Testis (tissue), 2 donors: ENCODE measurements at regions not wholly inside any gene's neighbourhood (a gene's known extent, or its start where the extent isn't known, plus 50 kb on each side); places are given as distances from the start of the nearest gene placed in this dataset.

Experiments used
- DNase-seq: peaks from one replicate; pipeline ENCODE4 v3.0.0-alpha.2; 2019
- H3K27ac ChIP-seq, 2 donors: fragments of 200-600 bp; sonication (generic); one replicate each; pipeline ENCODE4 v1.5.1; 2019
- H3K27me3 ChIP-seq: fragments of 200-600 bp; sonication (generic); one replicate; pipeline ENCODE4 v1.5.1; 2019
- H3K36me3 ChIP-seq: fragments of 200-600 bp; sonication (generic); one replicate; pipeline ENCODE4 v1.5.1; 2017; ENCODE audit warnings: low read depth; ENCODE audit errors: missing control alignments
- H3K4me1 ChIP-seq: fragments of 200-600 bp; sonication (generic); one replicate; pipeline ENCODE4 v1.5.1; 2019
- H3K4me3 ChIP-seq, 2 donors: fragments of 200-600 bp; sonication (generic); one replicate each; pipeline ENCODE4 v1.5.1; 2017 to 2019
- H3K9me3 ChIP-seq: fragments of 200-600 bp; sonication (generic); one replicate; pipeline ENCODE4 v1.5.1; 2017
- CTCF ChIP-seq, 3 experiments: fragments of 450-650 bp in 2 of 3; fragments of 200-600 bp in 1 of 3; sonication (generic) in 1 of 3; IDR thresholded peaks; one replicate each; pipeline ENCODE4 v1.5.1; 2016 to 2019; ENCODE audit warnings: antibody characterized with exemption in 3 of 3, mild to moderate bottlenecking in 2 of 3, moderate library complexity in 1 of 3
- POLR2A ChIP-seq: fragments of 450-650 bp; IDR thresholded peaks from one replicate; pipeline ENCODE4 v1.6.1; 2017; ENCODE audit warnings: antibody characterized with exemption, mild to moderate bottlenecking, moderate library complexity
- WGBS, 2 donors: methylation state at CpG; one replicate each; pipeline ENCODE4 v1.1.5; 2018; 5-methylcytosine and 5-hydroxymethylcytosine counted together
- intact Hi-C: fragments of 100-400 bp; cut with DNase I; formaldehyde crosslinking; loops from one replicate; pipeline ENCODE4 v1.15.1; 2023; ENCODE audit warnings: low total_unique reads

- no peaks in the 10 kb centered on the region for H3K9me3 ChIP-seq
- intact Hi-C loops, result no loop called here
- H3K4me3 ChIP-seq, result no peak overlapping the region
- TF ChIP-seq POLR2A (no peak), CTCF (IDR thresholded peaks at IDR 0.05) (no peak)
- no peak for DNase-seq
- no peaks in the 10 kb centered on the region for H3K36me3 ChIP-seq
- no peak overlapping the region for H3K27ac ChIP-seq
- H3K4me1 ChIP-seq, result no peaks in the 10 kb centered on the region
- H3K27me3 ChIP-seq, result no peaks in the 10 kb centered on the region
- WGBS, 2 donors, result 44 to 50% methylated on average over 7 of the region's 7 CpGs
These were observed 194.1 kb upstream of the SP8 start for GRCh38 chr7:20980668-20981264.

GRCh38 chr7:20988340-20988739, 201.7 kb upstream of the SP8 start:
- 89 to 92% methylated on average over 3 of the region's 3 CpGs for WGBS, 2 donors
- DNase-seq, result no peak
- Histone ChIP-seq H3K27ac (no peak overlapping the region), H3K9me3 (no peaks in the 10 kb centered on the region), H3K27me3 (no peaks in the 10 kb centered on the region), H3K36me3 (no peaks in the 10 kb centered on the region), H3K4me1 (no peaks in the 10 kb centered on the region), H3K4me3 (no peak overlapping the region)
- TF ChIP-seq POLR2A, result no peak
- TF ChIP-seq CTCF (IDR thresholded peaks at IDR 0.05), result no peak
- intact Hi-C loops, result no loop called here

GRCh38 chr7:20991544-20991943, 204.9 kb upstream of the SP8 start:
- DNase-seq, result no peak
- no peak for TF ChIP-seq POLR2A
- no peak for TF ChIP-seq CTCF (IDR thresholded peaks at IDR 0.05)
- no peaks in the 10 kb centered on the region for H3K9me3 ChIP-seq
- no peaks in the 10 kb centered on the region for H3K27me3 ChIP-seq
- H3K4me3 ChIP-seq, result no peak overlapping the region
- H3K36me3 ChIP-seq, result no peaks in the 10 kb centered on the region
- no peak overlapping the region for H3K27ac ChIP-seq
- intact Hi-C loops, result no loop called here
- H3K4me1 ChIP-seq, result no peaks in the 10 kb centered on the region

DNA sequence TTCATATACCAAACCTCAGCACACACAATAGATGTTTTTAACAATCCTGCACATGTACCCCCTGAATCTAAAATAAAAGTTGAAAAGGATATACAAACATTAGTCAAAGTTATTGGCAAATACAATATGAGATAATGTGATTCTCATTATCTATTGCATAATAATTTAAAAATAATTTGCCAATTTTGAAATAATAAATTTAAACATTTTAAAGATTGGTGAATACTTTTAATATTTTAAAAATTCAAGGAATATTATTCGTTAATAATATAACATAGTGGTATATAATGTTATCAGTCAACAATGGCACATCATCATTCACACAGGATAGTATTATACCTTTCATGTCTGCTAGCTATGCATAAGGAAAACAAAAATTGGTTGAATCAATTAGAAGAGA, 207.0 kb upstream of the SP8 start:
- Histone ChIP-seq H3K27me3 (no peaks in the 10 kb centered on the region), H3K36me3 (no peaks in the 10 kb centered on the region), H3K27ac (no peak overlapping the region), H3K4me1 (no peaks in the 10 kb centered on the region), H3K4me3 (no peak overlapping the region), H3K9me3 (no peaks in the 10 kb centered on the region)
- no peak for DNase-seq
- 84 to 90% methylated on average over 1 of the region's 1 CpG for WGBS, 2 donors
- TF ChIP-seq CTCF (IDR thresholded peaks at IDR 0.05), result no peak
- no peak for TF ChIP-seq POLR2A
- intact Hi-C loops, result no loop called here

DNA sequence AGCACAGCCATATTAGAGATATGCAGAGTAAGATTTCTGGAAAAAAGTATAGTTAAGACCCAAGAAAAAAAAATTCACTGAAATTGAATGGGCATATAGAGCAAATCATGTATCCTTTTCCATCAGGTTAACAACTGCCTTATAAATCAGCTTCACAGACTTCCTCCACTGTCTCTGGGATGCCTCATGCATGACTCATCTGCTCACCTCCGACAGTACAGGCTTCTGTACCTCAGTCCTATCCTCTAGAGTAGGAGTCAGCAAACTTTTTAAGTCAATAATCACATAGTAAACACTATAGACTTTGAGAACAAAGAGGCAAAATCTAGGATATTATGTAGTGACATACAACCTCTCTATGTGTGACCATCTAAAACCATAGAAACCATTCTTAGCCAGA, 211.6 kb upstream of the SP8 start:
- WGBS, 2 donors, result 31 to 62% methylated on average over 1 of the region's 1 CpG
- no peaks in the 10 kb centered on the region for H3K36me3 ChIP-seq
- H3K4me3 ChIP-seq, result no peak overlapping the region
- no peak for DNase-seq
- TF ChIP-seq CTCF (IDR thresholded peaks at IDR 0.05), result no peak
- no peak for TF ChIP-seq POLR2A
- intact Hi-C loops, result no loop called here
- no peak overlapping the region for H3K27ac ChIP-seq
- no peaks in the 10 kb centered on the region for H3K9me3 ChIP-seq
- no peaks in the 10 kb centered on the region for H3K4me1 ChIP-seq
- H3K27me3 ChIP-seq, result no peaks in the 10 kb centered on the region
